ENCODE measurements at regions not wholly inside any gene's neighbourhood (a gene's known extent, or its start where the extent isn't known, plus 50 kb on each side); places are given as distances from the start of the nearest gene placed in this dataset.

DNA sequence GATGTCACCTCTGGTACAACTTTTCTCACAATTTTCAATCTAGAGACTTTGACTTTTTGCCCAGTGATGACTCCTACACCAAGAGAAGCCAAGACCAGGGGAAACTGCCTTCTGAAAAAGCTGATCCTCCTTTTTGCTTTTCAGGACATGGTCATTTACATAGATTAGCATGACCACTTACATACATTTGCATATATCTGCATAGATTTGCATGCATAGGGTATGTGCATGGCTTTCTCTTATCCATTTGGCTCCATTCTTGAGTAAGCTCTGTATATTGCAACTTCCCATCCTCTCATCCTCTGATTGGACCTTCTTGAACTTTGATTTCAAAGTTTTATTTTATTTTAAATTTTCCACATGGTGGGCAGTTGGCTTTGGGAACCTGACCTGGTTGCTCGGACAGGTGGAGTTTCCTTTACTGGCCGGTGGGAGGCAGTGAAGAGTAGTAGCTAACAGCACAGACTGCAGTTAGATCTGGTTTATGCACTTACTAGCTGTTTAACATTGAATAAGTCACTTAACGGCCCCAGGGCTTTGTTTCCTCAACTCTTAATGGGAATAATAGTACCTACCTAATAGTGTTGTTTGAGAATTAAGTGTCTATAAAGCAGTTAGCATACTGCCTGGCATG lies 92.9 kb downstream of the GPR139 start:
- no peaks in the 10 kb centered on the region for H3K9me3 Mint-ChIP-seq (ENCODE audit: unreplicated experiment)
- TF ChIP-seq, protein P1, sequence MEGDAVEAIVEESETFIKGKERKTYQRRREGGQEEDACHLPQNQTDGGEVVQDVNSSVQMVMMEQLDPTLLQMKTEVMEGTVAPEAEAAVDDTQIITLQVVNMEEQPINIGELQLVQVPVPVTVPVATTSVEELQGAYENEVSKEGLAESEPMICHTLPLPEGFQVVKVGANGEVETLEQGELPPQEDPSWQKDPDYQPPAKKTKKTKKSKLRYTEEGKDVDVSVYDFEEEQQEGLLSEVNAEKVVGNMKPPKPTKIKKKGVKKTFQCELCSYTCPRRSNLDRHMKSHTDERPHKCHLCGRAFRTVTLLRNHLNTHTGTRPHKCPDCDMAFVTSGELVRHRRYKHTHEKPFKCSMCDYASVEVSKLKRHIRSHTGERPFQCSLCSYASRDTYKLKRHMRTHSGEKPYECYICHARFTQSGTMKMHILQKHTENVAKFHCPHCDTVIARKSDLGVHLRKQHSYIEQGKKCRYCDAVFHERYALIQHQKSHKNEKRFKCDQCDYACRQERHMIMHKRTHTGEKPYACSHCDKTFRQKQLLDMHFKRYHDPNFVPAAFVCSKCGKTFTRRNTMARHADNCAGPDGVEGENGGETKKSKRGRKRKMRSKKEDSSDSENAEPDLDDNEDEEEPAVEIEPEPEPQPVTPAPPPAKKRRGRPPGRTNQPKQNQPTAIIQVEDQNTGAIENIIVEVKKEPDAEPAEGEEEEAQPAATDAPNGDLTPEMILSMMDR (IDR thresholded peaks at IDR 0.05; ENCODE audit: partially characterized antibody, unreplicated experiment) = peak; percentile 63
- DNase-seq = peak; percentile 26
- no peak overlapping the region for H3K27ac Mint-ChIP-seq (ENCODE audit: unreplicated experiment)
- H3K4me3 Mint-ChIP-seq (ENCODE audit: unreplicated experiment) = no peak overlapping the region
- H3K4me1 Mint-ChIP-seq (ENCODE audit: low read depth, unreplicated experiment) = no peaks in the 10 kb centered on the region
- peaks cover 2% of the 10 kb centered on the region for H3K27me3 Mint-ChIP-seq (ENCODE audit: unreplicated experiment)
- H3K36me3 Mint-ChIP-seq (ENCODE audit: unreplicated experiment) = peaks cover under 1% of the 10 kb centered on the region

GRCh38 chr16:19979638-19980037 lies 94.1 kb downstream of the GPR139 start:
- TF ChIP-seq, protein P1 (IDR thresholded peaks at IDR 0.05; ENCODE audit: partially characterized antibody, unreplicated experiment) = no peak
- H3K36me3 Mint-ChIP-seq (ENCODE audit: unreplicated experiment) = no peaks in the 10 kb centered on the region
- no peaks in the 10 kb centered on the region for H3K9me3 Mint-ChIP-seq (ENCODE audit: unreplicated experiment)
- H3K4me1 Mint-ChIP-seq (ENCODE audit: low read depth, unreplicated experiment) = no peaks in the 10 kb centered on the region
- no peak overlapping the region for H3K4me3 Mint-ChIP-seq (ENCODE audit: unreplicated experiment)
- H3K27me3 Mint-ChIP-seq (ENCODE audit: unreplicated experiment) = peaks cover 2% of the 10 kb centered on the region
- no peak for DNase-seq
- H3K27ac Mint-ChIP-seq (ENCODE audit: unreplicated experiment) = no peak overlapping the region

- TF ChIP-seq, protein P1 (IDR thresholded peaks at IDR 0.05; ENCODE audit: partially characterized antibody, unreplicated experiment) = no peak
- Mint-ChIP-seq H3K27ac (ENCODE audit: unreplicated experiment) (no peak overlapping the region), H3K4me1 (ENCODE audit: low read depth, unreplicated experiment) (no peaks in the 10 kb centered on the region), H3K4me3 (ENCODE audit: unreplicated experiment) (no peak overlapping the region), H3K36me3 (ENCODE audit: unreplicated experiment) (no peaks in the 10 kb centered on the region), H3K9me3 (ENCODE audit: unreplicated experiment) (no peaks in the 10 kb centered on the region), H3K27me3 (ENCODE audit: unreplicated experiment) (peaks cover 2% of the 10 kb centered on the region)
- DNase-seq = no peak
Measured at GRCh38 chr16:19974607-19975006, 90.0 kb upstream of the GPRC5B start.

- peaks cover 2% of the 10 kb centered on the region for H3K27me3 Mint-ChIP-seq (ENCODE audit: unreplicated experiment)
- no peak for DNase-seq
- no peaks in the 10 kb centered on the region for H3K4me1 Mint-ChIP-seq (ENCODE audit: low read depth, unreplicated experiment)
Measured at GRCh38 chr16:19972111-19972510, 87.5 kb upstream of the GPRC5B start.

More at GRCh38 chr16:19972111-19972510, 87.5 kb upstream of the GPRC5B start:
- H3K27ac Mint-ChIP-seq (ENCODE audit: unreplicated experiment) = no peak overlapping the region
- no peak overlapping the region for H3K4me3 Mint-ChIP-seq (ENCODE audit: unreplicated experiment)
- no peaks in the 10 kb centered on the region for H3K36me3 Mint-ChIP-seq (ENCODE audit: unreplicated experiment)
- no peaks in the 10 kb centered on the region for H3K9me3 Mint-ChIP-seq (ENCODE audit: unreplicated experiment)
- TF ChIP-seq, protein P1 (IDR thresholded peaks at IDR 0.05; ENCODE audit: partially characterized antibody, unreplicated experiment) = no peak

Measured in glutamatergic neuron (in vitro differentiated cells).